WI38 (cell line): ENCODE measurements at regions not wholly inside any gene's neighbourhood (a gene's known extent, or its start where the extent isn't known, plus 50 kb on each side); places are given as distances from the start of the nearest gene placed in this dataset.

Experiments
- H3K4me3 ChIP-seq: 2 replicates; pipeline ENCODE4 v1.5.1; 2011; ENCODE audit warnings: low read depth, mild to moderate bottlenecking, control low read depth, low read length
- CTCF ChIP-seq: IDR thresholded peaks from 2 replicates; pipeline ENCODE4 v1.5.1; 2012; ENCODE audit warnings: low read depth, mild to moderate bottlenecking, control low read depth, low read length

GRCh38 chr3:194023501-194024280 is 112.3 kb upstream of the HES1 start:
- no peak overlapping the region for H3K4me3 ChIP-seq
- TF ChIP-seq CTCF, result no peak

GRCh38 chr3:194025119-194025518 is 110.8 kb upstream of the HES1 start:
- H3K4me3 ChIP-seq, result no peak overlapping the region
- TF ChIP-seq CTCF, result no peak

GRCh38 chr3:194025951-194026350 is 110.0 kb upstream of the HES1 start:
- TF ChIP-seq CTCF, result no peak

GRCh38 chr3:194028434-194029004 is 107.4 kb upstream of the HES1 start:
- TF ChIP-seq CTCF, result no peak
- no peak overlapping the region for H3K4me3 ChIP-seq

More at GRCh38 chr3:194025951-194026350, 110.0 kb upstream of the HES1 start:
- H3K4me3 ChIP-seq, result no peak overlapping the region

- no peak overlapping the region for H3K4me3 ChIP-seq
- TF ChIP-seq CTCF, result no peak
These were observed 106.1 kb upstream of the HES1 start for GRCh38 chr3:194029846-194030245.

GRCh38 chr3:194030372-194030771 is 105.6 kb upstream of the HES1 start:
- no peak overlapping the region for H3K4me3 ChIP-seq
- no peak for TF ChIP-seq CTCF

- no peak for TF ChIP-seq CTCF
- H3K4me3 ChIP-seq, result no peak overlapping the region
These were observed 104.6 kb upstream of the HES1 start for GRCh38 chr3:194031349-194031748.
